ENCODE measurements at regions not wholly inside any gene's neighbourhood (a gene's known extent, or its start where the extent isn't known, plus 50 kb on each side); places are given as distances from the start of the nearest gene placed in this dataset.

DNA sequence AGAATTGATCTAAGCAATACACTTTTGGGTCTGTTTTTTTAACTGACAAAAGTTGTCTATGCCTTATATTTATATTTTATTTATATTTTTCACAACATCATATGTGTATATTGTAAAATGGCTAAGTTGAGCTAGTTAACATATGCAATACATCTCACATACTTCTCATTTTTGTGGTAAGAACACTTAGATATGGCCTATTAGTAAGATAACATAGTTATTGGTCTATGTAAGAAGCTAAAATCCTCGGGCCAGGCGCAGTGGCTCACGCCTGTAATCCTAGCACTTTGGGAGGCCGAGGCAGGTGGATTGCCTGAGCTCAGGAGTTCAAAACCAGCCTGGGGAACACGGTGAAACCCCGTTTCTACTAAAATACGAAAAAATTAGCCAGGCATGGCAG, 275.6 kb upstream of the ID2 start:
- TF ChIP-seq EP300 (IDR thresholded peaks at IDR 0.05; ENCODE audit: borderline replicate concordance): no peak
- TF ChIP-seq NFIC (IDR thresholded peaks at IDR 0.05): no peak
- no peak for TF ChIP-seq YY1 (IDR thresholded peaks at IDR 0.05; ENCODE audit: low read depth)
- TF ChIP-seq TCF12 (IDR thresholded peaks at IDR 0.05; ENCODE audit: low read depth): no peak
- TF ChIP-seq FOXM1 (IDR thresholded peaks at IDR 0.05; ENCODE audit: borderline replicate concordance, low read depth): no peak
- no peak for TF ChIP-seq TEAD4 (IDR thresholded peaks at IDR 0.05)
- TF ChIP-seq, protein P1, sequence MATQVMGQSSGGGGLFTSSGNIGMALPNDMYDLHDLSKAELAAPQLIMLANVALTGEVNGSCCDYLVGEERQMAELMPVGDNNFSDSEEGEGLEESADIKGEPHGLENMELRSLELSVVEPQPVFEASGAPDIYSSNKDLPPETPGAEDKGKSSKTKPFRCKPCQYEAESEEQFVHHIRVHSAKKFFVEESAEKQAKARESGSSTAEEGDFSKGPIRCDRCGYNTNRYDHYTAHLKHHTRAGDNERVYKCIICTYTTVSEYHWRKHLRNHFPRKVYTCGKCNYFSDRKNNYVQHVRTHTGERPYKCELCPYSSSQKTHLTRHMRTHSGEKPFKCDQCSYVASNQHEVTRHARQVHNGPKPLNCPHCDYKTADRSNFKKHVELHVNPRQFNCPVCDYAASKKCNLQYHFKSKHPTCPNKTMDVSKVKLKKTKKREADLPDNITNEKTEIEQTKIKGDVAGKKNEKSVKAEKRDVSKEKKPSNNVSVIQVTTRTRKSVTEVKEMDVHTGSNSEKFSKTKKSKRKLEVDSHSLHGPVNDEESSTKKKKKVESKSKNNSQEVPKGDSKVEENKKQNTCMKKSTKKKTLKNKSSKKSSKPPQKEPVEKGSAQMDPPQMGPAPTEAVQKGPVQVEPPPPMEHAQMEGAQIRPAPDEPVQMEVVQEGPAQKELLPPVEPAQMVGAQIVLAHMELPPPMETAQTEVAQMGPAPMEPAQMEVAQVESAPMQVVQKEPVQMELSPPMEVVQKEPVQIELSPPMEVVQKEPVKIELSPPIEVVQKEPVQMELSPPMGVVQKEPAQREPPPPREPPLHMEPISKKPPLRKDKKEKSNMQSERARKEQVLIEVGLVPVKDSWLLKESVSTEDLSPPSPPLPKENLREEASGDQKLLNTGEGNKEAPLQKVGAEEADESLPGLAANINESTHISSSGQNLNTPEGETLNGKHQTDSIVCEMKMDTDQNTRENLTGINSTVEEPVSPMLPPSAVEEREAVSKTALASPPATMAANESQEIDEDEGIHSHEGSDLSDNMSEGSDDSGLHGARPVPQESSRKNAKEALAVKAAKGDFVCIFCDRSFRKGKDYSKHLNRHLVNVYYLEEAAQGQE (IDR thresholded peaks at IDR 0.05; ENCODE audit: low read depth): no peak
- TF ChIP-seq EGR1 (IDR thresholded peaks at IDR 0.05): no peak
- no peak for TF ChIP-seq TAF1 (IDR thresholded peaks at IDR 0.05; ENCODE audit: low read depth)
- no peak for TF ChIP-seq CEBPB (IDR thresholded peaks at IDR 0.05)
- TF ChIP-seq, protein P2, sequence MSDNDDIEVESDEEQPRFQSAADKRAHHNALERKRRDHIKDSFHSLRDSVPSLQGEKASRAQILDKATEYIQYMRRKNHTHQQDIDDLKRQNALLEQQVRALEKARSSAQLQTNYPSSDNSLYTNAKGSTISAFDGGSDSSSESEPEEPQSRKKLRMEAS (IDR thresholded peaks at IDR 0.05): no peak
- no peak for TF ChIP-seq ZBTB7A (IDR thresholded peaks at IDR 0.05; ENCODE audit: low read depth)
- TF ChIP-seq RAD21 (IDR thresholded peaks at IDR 0.05; ENCODE audit: low read depth): no peak
